ENCODE measurements at regions not wholly inside any gene's neighbourhood (a gene's known extent, or its start where the extent isn't known, plus 50 kb on each side); places are given as distances from the start of the nearest gene placed in this dataset.

DNA sequence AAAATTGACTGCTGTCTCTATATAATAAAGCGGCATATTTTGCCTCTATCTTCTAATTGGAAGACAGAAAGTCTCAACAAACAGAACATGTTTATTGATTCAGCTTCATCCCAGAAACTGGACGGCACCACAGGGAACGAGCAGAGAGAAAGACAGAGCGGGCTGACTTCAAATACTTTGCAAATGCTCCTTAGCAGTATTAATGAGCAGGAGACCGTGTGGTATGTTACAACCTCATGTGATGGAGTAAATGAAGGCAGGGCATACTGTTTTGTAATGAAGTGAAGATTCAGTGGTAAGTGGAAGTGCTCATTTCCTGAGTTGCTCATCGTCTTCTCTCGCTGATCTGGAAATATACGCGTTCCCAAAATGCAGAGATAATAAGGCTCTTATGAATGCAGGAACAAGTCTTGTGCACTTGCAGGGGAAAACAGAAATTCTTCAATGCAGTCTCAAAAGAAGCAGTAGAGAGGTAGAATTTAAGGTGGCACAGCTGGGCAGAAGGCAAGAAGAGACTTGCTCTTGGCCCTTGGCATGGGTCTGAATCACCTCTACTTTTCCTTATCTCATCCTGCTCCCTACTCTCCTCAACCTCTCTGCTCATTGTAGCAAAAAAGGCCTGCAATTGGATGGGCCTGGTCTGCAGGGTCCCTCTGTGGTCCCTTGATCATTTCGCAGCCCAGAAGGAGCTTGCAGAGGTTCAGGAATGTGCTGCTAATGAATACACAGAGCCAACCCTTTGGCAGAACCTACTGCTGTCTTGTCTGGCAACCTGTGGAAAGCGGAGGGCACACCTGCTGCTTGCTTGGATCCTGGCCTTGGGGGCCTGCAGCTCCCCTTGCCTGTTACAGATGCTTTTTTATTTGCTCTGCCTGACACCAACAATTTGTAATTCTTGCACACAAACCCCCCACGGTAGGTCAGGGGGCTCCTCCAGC, 604.9 kb upstream of the CFAP20DC start:
- no peak for TF ChIP-seq SPI1 (IDR thresholded peaks at IDR 0.05; ENCODE audit: low read depth, low read length)
- no peak for TF ChIP-seq PAX5 (IDR thresholded peaks at IDR 0.05; ENCODE audit: insufficient read depth, low read length, severe bottlenecking)
- TF ChIP-seq TAF1 (IDR thresholded peaks at IDR 0.05; ENCODE audit: low read depth, low read length), result no peak
- no peak for TF ChIP-seq POU2F2 (IDR thresholded peaks at IDR 0.05; ENCODE audit: low read depth, low read length)
- no peak for TF ChIP-seq POLR2A (IDR thresholded peaks at IDR 0.05; ENCODE audit: low read depth, low read length)
- TF ChIP-seq POLR2AphosphoS5 (IDR thresholded peaks at IDR 0.05; ENCODE audit: low read depth, low read length), result no peak
- DNase-seq (ENCODE audit: insufficient read length, low spot score) (no peak), FAIRE-seq (no peak)

DNA sequence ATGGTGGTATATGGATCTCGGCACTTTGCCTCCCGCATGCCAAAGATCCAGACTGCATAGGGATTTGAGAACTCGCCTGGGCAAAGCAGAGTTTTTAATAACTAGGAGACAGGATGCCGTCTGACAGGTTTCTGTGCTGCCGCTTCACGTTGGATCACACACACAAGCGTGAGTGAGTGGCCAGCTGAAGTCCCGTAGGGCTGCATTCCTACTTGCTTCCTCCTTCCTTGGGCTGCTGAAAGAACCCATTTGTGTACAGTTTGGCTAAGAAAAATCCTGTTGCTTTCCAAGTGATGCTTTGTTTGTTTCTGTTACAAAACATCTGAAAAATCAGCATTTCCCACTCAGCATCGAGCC, 604.3 kb upstream of the CFAP20DC start:
- FAIRE-seq, result no peak

DNA sequence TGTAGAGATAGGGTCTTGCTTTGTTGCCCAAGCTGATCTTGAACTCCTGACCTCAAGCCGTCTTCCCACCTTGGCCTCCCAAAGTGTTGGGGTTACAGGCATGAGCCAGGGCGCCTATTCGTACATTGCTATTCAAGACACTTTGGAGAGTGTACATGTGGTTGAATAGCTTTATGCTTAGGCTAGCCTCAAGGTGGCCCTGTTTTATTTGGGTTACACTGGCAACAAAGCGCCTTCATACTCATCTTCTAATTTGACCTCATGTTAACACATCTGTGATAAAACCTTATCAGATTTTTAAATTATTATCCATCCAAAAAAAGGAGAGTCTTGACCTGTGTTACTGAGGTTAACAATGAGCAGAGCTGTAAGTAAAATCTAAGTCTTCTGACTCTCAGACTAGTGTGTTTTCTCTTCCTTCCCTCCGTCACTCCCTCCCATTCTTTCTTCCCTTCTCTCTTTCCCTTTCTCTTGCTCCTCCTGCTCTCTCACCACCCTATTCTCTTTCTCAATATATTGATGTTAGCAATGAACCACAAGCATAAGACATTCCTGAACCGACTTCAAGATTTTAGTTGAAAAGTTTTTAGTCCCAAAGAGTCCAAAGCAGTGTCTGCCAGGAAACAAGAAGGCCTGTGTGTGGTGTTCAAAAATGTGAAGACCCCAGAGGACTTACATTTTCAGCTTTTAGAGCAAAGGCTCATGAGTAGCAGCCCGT, 603.7 kb upstream of the CFAP20DC start:
- TF ChIP-seq POLR2AphosphoS5 (IDR thresholded peaks at IDR 0.05; ENCODE audit: low read depth, low read length) (no peak), POLR2A (IDR thresholded peaks at IDR 0.05; ENCODE audit: low read depth, low read length) (no peak), POU2F2 (IDR thresholded peaks at IDR 0.05; ENCODE audit: low read depth, low read length) (no peak), PAX5 (IDR thresholded peaks at IDR 0.05; ENCODE audit: insufficient read depth, low read length, severe bottlenecking) (no peak), TAF1 (IDR thresholded peaks at IDR 0.05; ENCODE audit: low read depth, low read length) (no peak), SPI1 (IDR thresholded peaks at IDR 0.05; ENCODE audit: low read depth, low read length) (no peak)
- DNase-seq (ENCODE audit: insufficient read length, low spot score) (no peak), FAIRE-seq (no peak)

More for the DNA sequence above, 604.3 kb upstream of the CFAP20DC start:
- TF ChIP-seq TAF1 (IDR thresholded peaks at IDR 0.05; ENCODE audit: low read depth, low read length) (no peak), POU2F2 (IDR thresholded peaks at IDR 0.05; ENCODE audit: low read depth, low read length) (no peak), SPI1 (IDR thresholded peaks at IDR 0.05; ENCODE audit: low read depth, low read length) (no peak), PAX5 (IDR thresholded peaks at IDR 0.05; ENCODE audit: insufficient read depth, low read length, severe bottlenecking) (no peak), POLR2AphosphoS5 (IDR thresholded peaks at IDR 0.05; ENCODE audit: low read depth, low read length) (no peak), POLR2A (IDR thresholded peaks at IDR 0.05; ENCODE audit: low read depth, low read length) (no peak)
- no peak for DNase-seq (ENCODE audit: insufficient read length, low spot score)

DNA sequence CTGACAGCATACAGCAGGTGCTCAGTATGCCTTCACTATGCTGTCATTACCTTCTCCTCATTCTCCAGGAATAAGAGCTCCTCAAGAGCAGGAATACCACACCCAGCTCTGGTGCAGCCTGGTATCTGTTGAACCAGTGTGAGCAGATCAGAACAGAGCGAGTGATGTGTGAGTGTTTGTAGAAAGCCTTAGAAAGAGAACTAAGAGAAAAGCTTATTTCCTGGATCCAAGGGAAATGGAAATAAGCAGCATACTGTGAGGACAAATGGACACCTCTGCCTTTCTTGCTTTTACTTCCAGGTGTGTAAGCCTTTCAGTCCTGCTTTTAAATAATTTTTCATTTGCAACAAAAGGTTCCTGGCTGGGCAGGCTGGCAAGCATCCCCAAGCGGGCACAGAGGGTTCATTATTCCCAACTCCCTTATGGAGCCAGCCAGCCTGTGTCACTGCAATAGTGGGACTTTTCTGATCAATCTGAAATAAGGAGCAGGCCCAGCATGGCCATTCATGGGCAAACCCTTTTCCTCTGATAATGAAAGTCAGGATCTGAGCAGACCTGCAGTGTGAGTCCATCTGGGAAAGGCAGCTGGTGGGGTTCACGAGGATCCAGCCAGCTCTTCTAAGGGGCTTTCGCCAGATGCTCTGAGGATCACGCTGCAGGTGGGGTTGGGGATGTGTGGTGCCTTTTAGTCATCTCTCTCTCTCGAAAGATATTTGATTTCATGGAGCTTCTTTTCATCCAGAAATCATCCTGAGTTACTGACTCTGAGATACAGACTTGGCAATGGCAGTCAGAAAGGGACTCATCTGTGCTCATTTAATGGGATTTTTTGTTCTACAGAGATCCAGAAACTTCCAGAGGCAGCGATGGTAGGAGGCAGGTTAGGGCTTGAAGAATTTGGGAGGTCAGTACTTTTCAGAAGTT, 594.9 kb upstream of the CFAP20DC start:
- TF ChIP-seq TAF1 (IDR thresholded peaks at IDR 0.05; ENCODE audit: low read depth, low read length) (no peak), POLR2A (IDR thresholded peaks at IDR 0.05; ENCODE audit: low read depth, low read length) (no peak), POU2F2 (IDR thresholded peaks at IDR 0.05; ENCODE audit: low read depth, low read length) (no peak), POLR2AphosphoS5 (IDR thresholded peaks at IDR 0.05; ENCODE audit: low read depth, low read length) (no peak), SPI1 (IDR thresholded peaks at IDR 0.05; ENCODE audit: low read depth, low read length) (no peak), PAX5 (IDR thresholded peaks at IDR 0.05; ENCODE audit: insufficient read depth, low read length, severe bottlenecking) (no peak)
- DNase-seq (ENCODE audit: insufficient read length, low spot score) (no peak), FAIRE-seq (no peak)

DNA sequence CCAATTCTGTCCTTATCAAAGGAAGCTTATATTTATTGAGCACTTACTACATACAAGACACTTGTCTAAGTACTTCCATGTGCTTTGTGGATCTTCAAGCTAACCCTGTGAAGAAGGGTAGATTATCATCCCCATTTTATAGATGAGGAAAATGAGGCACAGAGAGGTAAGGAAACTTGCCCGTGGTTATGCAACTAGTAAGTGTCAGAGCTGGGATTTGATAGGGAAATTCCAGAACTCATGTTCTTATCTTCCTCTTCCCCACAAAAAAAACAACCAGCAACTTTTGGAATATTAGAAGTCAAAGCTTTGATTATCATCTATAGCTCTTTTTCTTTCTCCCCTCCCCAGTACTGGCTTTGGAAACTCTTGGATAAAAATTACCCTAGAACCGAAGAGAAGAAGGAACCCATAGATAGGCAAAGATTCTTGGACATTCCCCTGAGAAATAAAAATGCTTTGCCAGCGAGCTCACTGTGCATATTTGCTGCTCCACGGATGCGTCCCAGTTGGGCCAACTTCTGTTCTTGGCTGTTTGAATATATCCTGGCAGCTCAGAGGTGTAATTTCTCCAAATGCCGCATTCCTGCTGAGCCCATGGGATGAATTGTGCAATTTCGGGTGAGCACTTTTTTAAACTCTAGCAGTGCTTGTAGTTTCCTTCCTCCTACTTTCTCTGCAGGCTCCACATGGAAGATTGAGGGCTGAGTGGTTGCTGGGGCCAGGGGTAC, 591.5 kb upstream of the CFAP20DC start:
- no peak for DNase-seq (ENCODE audit: insufficient read length, low spot score)
- no peak for FAIRE-seq
- TF ChIP-seq POLR2AphosphoS5 (IDR thresholded peaks at IDR 0.05; ENCODE audit: low read depth, low read length) (no peak), TAF1 (IDR thresholded peaks at IDR 0.05; ENCODE audit: low read depth, low read length) (no peak), PAX5 (IDR thresholded peaks at IDR 0.05; ENCODE audit: insufficient read depth, low read length, severe bottlenecking) (no peak), POU2F2 (IDR thresholded peaks at IDR 0.05; ENCODE audit: low read depth, low read length) (no peak), SPI1 (IDR thresholded peaks at IDR 0.05; ENCODE audit: low read depth, low read length) (no peak), POLR2A (IDR thresholded peaks at IDR 0.05; ENCODE audit: low read depth, low read length) (no peak)

DNA sequence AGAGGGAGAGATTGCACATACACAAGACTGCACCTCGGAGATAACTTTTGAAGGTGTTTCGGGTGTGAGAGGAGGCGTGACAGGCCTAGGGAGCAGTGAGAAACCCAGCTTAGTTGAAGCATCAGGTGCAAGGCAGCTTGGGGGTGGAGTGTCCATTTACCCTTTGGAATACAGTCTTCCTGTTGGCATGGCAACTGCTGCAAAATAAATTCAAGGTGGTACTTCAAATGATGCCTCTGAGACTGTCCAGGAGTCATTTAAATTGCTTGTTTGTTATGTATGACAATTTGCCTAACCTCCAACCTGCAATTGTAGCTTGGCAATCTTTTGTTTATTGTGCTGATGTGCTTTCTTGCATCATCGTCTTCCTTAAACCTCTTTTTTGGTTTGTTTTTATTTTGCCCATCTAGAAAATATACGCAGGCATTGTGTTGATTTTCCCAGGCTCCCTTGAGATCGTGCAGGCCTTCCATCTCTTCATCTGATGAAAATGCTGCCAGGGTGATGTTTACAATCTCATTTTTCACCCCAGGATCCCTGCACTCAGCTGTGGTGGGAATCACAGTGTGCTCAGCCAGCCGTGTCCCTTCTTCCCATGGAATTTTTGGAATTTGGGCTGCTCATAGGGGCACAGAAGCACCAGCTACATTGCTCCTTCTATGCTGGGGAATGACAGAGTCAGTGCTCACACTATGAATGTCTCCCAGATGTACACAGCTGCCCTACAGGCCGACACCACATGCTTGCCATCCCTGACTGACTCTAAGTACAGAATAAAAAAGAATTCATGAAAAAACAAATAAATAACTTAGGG, 583.1 kb upstream of the CFAP20DC start:
- DNase-seq (ENCODE audit: insufficient read length, low spot score) (no peak), FAIRE-seq (no peak)
- no peak for TF ChIP-seq SPI1 (IDR thresholded peaks at IDR 0.05; ENCODE audit: low read depth, low read length)

DNA sequence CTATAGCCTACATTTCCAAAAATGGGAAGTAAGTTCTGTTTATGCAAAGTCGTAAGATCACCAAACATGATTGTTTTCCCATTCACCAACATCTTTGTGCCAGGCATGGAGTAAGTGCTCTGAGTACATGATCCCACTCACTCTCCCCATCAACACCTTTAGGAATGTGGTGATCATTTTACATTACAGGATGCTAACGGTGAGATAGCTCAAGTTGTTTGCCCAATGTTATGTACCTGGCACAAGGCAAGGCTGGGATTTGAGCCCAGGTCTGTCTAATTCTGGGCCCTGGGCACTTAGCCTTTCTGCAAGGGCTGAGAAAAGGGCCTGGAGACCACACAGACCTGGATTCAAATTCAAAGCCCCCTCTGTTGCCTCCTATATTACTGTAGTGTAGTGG, 581.7 kb upstream of the CFAP20DC start:
- FAIRE-seq (no peak), DNase-seq (ENCODE audit: insufficient read length, low spot score) (no peak)
- TF ChIP-seq PAX5 (IDR thresholded peaks at IDR 0.05; ENCODE audit: insufficient read depth, low read length, severe bottlenecking) (no peak), SPI1 (IDR thresholded peaks at IDR 0.05; ENCODE audit: low read depth, low read length) (no peak)

DNA sequence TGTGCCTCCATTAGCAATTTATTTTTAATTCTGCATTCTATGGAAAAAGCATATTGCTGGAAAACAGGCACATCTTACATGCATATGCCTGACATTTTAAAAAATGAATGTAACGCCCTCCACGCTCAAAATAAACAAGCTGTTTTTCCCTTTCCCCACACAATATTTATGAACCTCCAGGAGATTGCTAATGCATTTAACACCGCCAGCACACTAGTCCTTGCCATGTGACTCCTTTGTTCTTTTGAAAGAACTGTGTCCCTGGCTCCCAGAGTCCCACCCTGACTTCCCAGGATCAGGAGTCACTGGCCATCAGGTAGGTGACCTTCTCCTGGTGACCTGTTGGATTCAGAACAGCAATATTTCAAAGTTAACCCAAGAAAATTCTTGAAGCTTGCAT, 571.2 kb upstream of the CFAP20DC start:
- TF ChIP-seq POLR2AphosphoS5 (IDR thresholded peaks at IDR 0.05; ENCODE audit: low read depth, low read length) (no peak), POLR2A (IDR thresholded peaks at IDR 0.05; ENCODE audit: low read depth, low read length) (no peak), PAX5 (IDR thresholded peaks at IDR 0.05; ENCODE audit: insufficient read depth, low read length, severe bottlenecking) (no peak), SPI1 (IDR thresholded peaks at IDR 0.05; ENCODE audit: low read depth, low read length) (no peak), POU2F2 (IDR thresholded peaks at IDR 0.05; ENCODE audit: low read depth, low read length) (no peak), TAF1 (IDR thresholded peaks at IDR 0.05; ENCODE audit: low read depth, low read length) (no peak)
- DNase-seq (ENCODE audit: insufficient read length, low spot score), result no peak
- no peak for FAIRE-seq

All from GM12891 (cell line).